Effector memory CD4-positive, alpha-beta T cell (primary cell): ENCODE measurements at regions not wholly inside any gene's neighbourhood (a gene's known extent, or its start where the extent isn't known, plus 50 kb on each side); places are given as distances from the start of the nearest gene placed in this dataset.

Source experiments
- DNase-seq, 3 donors: peaks; one replicate each; pipeline ENCODE4 v3.0.0-alpha.2; 2020
- H3K27ac ChIP-seq: 2 replicates; pipeline ENCODE4 v1.7.0; 2013; ENCODE audit warnings: mild to moderate bottlenecking, low read length, moderate library complexity; ENCODE audit not compliant: insufficient read depth, poor library complexity, severe bottlenecking
- H3K27me3 ChIP-seq: replicated peaks from 2 replicates; pipeline ENCODE4 v1.7.0; 2013; ENCODE audit warnings: mild to moderate bottlenecking, low read length; ENCODE audit not compliant: insufficient read depth, control insufficient read depth, poor library complexity, severe bottlenecking
- H3K36me3 ChIP-seq: 2 replicates; pipeline ENCODE4 v1.7.0; 2013; ENCODE audit warnings: mild to moderate bottlenecking, low read length, moderate library complexity; ENCODE audit not compliant: control insufficient read depth, insufficient read depth
- H3K4me1 ChIP-seq: 2 replicates; pipeline ENCODE4 v1.7.0; 2013; ENCODE audit warnings: low read length, mild to moderate bottlenecking; ENCODE audit not compliant: control insufficient read depth, insufficient read depth, poor library complexity, severe bottlenecking
- H3K4me3 ChIP-seq: 2 replicates; pipeline ENCODE4 v1.7.0; 2013; ENCODE audit warnings: low read length, low read depth, mild to moderate bottlenecking; ENCODE audit not compliant: insufficient read depth, poor library complexity, severe bottlenecking
- H3K9me3 ChIP-seq: 2 replicates; pipeline ENCODE4 v1.7.0; 2013; ENCODE audit warnings: mild to moderate bottlenecking, low read length, moderate library complexity; ENCODE audit not compliant: control insufficient read depth

DNA sequence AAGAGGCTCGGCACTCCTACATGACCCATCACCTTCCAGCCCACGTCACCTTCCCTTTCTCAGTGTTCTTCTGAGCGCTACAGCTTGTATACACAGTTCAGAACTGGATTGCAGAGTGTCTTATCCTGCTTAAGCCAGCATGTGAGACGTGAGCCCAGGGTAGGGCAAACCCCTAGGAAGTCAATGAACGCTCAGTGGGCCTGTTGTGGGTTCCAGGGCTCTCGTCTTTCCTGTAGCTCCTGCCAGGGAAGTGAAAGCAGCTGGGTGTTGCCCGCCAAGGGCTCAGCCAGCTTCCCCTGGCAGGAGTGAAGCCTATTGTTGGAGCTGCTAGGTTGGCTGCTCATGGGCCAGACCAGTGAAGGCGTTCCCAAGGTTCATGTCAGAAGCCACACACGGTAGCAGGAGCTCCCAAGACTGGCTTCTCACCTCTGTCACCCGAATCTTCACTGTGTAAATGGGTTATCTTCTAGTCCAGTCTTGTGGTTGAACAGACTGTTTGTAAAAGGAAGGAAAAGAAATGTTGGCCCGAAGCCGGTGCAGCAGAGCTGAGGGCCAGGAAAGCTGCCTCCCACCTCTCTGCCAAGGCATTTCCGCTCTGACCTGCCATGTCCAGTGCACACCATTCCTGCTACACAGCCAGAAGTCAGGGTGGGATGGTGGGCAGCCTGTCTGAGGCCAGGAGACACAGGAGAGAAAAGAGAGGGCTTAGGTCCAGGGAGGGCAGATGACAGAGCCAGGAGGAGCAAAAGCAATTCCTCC lies 69.6 kb upstream of the RMDN2 start:
- H3K27me3 ChIP-seq, result no peaks in the 10 kb centered on the region
- DNase-seq, result no peak
- no peak overlapping the region for H3K4me3 ChIP-seq
- no peaks in the 10 kb centered on the region for H3K36me3 ChIP-seq
- peaks cover 3% of the 10 kb centered on the region for H3K4me1 ChIP-seq
- no peaks in the 10 kb centered on the region for H3K9me3 ChIP-seq
- no peak overlapping the region for H3K27ac ChIP-seq

DNA sequence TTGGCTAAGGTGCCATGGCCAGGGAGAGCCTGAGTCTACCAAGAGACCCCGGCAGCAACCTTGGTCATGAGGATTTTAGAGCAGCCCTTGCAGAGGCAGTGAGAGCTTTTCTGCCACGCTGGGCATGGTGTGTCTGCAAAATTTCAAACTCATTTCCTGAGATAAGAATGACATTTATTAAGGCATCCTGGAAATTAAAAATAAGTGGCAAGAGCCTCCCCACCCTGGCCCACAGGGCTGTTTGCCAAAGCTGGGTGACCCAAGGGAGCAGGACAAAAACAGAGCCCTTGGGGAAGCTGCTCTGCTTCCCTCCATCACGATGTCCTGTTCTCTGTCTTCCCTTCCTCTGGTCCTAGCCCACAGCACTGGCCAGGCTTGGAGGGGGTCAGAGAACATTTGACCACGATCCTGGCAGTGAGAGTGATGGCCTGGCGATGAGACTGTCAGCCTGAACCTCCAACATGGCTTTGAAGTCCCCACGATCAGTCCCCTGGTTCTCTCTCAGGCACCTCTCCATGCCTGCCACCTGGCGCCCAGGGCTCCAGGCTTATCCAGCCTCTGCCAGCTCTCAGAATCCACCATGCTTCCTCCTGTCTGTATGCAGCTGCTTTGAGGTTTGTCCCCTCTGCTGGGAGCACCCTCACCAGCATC lies 68.9 kb upstream of the RMDN2 start:
- Histone ChIP-seq H3K4me1 (peaks cover 3% of the 10 kb centered on the region), H3K36me3 (no peaks in the 10 kb centered on the region), H3K27ac (no peak overlapping the region)

DNA sequence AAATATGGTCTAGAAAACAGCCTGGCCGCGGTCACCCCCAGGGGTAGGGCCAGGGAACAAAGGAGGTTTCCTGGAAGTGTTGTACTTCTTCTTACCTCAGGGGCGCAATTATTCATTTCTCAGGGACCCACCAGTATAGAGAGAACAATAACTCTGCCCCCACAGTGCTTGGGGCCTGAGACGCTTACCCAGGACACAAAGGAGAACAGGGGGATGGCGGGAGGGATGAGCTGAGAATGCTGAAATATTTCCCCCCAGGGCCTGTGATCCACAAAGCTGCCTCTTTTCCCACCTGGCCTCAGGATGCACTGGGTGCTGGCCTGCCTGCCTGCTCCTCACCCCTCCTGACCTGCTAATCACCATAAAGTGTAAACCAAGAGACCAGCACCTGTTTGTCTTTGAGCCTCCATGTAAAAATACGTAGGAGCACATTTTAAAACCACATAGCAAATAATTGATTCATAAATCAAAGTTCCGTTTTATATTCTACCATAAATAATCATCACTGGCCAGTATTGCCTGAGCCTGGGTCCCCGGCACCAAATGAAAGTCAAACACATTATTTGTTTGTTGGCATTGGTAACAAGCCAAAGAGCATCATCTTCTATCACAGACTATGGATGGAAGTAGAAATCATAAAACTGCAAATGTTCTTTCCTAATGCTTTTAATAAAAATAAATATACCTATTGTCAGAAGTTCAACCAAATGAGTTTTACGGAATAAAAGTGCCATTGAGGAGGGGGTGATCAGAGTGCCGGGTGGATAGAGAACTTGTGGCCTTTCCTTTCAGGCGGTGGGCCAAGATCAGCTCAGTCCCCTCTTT lies 67.3 kb upstream of the RMDN2 start:
- Histone ChIP-seq H3K4me3 (no peak overlapping the region), H3K27me3 (no peaks in the 10 kb centered on the region), H3K9me3 (no peaks in the 10 kb centered on the region), H3K36me3 (no peaks in the 10 kb centered on the region), H3K27ac (no peak overlapping the region), H3K4me1 (no peaks in the 10 kb centered on the region)
- DNase-seq, result no peak

More for the DNA sequence above, 68.9 kb upstream of the RMDN2 start:
- no peak overlapping the region for H3K4me3 ChIP-seq
- no peaks in the 10 kb centered on the region for H3K27me3 ChIP-seq
- DNase-seq, result no peak
- H3K9me3 ChIP-seq, result no peaks in the 10 kb centered on the region

DNA sequence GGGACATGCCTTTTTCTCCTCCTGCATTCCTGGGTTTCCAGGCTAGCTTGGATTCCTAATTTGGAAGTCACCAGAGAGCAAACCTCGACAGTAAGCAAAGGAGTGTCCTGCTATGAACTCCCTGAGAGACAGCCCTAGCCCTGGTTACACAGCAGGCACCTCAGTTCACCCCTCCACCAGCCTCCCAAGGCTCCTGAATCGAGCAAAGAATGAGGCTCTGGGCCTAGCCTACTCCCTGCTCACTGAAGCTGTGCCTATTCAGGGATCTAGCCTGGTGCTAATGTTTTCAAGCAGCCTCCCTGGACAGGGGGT lies 66.7 kb upstream of the RMDN2 start:
- H3K36me3 ChIP-seq, result no peaks in the 10 kb centered on the region
- H3K27me3 ChIP-seq, result no peaks in the 10 kb centered on the region
- DNase-seq, result no peak
- no peak overlapping the region for H3K27ac ChIP-seq
- H3K9me3 ChIP-seq, result no peaks in the 10 kb centered on the region
- H3K4me1 ChIP-seq, result no peaks in the 10 kb centered on the region
- no peak overlapping the region for H3K4me3 ChIP-seq

DNA sequence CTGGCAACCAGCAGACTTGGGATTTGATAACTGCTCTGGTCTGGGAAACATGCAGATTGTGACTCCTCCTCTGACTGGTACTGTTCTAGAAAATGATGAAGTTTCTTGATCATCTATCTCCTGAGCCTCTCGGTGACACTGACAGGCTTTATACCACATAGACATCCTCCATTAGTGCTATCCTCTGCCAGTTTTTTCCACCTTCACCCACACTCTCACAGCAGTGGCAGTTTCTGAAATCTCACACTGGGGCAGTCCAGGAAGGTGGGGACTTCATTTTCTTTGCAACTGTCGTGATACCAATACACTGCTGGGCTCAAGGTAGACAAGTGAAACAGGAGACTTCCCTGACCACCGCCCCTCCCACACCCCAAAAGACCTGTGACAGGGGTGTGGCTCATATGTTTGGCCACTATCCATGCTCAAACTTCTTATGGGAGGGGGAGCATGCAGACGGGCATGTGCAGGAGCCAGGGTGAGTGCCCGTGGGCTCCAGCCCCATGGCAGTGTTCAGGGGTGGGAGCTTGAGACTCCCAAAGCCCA lies 66.3 kb upstream of the RMDN2 start:
- Histone ChIP-seq H3K4me1 (no peaks in the 10 kb centered on the region), H3K27ac (no peak overlapping the region), H3K4me3 (no peak overlapping the region), H3K36me3 (no peaks in the 10 kb centered on the region), H3K9me3 (no peaks in the 10 kb centered on the region), H3K27me3 (no peaks in the 10 kb centered on the region)
- no peak for DNase-seq

DNA sequence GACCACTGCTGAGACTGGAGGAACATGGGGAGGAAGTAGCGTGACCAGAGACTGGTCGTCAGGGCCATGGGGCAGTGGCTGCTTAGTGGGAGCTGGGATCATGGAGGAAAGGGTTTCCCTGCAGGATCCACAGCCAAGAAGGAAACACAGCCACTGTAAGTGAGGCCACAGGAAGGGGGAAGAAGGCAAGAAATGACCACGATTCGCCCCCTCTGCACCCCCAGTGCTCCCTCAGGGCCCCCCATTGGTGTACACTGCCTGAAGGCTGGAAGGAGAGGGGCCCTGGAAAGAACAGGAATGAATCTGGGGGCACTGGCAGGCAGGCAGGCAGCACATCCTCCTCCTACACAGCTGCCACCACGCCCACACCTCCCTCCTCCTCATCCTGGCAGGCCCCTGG lies 62.5 kb upstream of the RMDN2 start:
- H3K27me3 ChIP-seq, result no peaks in the 10 kb centered on the region
- H3K36me3 ChIP-seq, result no peaks in the 10 kb centered on the region
- no peaks in the 10 kb centered on the region for H3K9me3 ChIP-seq
- H3K4me1 ChIP-seq, result no peaks in the 10 kb centered on the region
- DNase-seq, result no peak
- no peak overlapping the region for H3K4me3 ChIP-seq
- no peak overlapping the region for H3K27ac ChIP-seq

DNA sequence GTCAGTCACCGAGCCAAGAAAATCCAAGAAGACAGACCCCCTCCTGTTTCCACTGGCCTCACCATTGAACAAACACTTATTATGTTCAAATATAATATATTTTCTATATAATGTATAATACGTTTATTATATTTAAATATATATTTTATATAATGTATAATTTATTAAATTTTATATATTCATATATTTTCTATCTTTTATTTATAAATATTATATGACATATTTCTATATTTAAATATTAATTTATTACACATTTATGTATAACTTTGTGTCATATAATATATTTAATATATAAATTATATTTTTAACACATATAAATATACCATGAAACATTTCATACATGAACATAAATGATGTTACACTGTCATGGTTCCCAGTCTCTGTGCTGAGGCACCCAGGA lies 60.9 kb upstream of the RMDN2 start:
- no peaks in the 10 kb centered on the region for H3K4me1 ChIP-seq
- H3K27ac ChIP-seq, result no peak overlapping the region
- DNase-seq, result no peak
- no peaks in the 10 kb centered on the region for H3K36me3 ChIP-seq
- no peaks in the 10 kb centered on the region for H3K9me3 ChIP-seq
- H3K27me3 ChIP-seq, result no peaks in the 10 kb centered on the region
- no peak overlapping the region for H3K4me3 ChIP-seq

DNA sequence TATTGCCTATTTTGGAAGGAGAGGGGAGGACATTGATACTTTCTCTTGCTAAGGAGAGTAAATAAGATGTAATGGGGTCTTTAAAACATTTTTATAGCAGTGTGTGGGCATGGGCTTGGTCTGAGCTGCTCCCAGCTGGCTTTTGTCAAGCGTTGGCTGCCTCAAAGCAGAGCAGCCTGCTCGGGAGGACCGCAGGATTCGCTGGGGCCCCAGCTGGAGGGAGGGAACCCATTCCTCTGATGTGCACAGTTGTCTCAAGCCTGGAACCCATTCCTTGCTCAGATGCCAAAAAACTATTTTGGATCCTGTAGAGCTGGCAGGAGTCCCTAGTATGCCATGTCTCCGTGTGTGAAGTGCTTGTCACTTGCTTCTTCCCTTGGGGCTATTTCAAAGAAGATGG lies 59.4 kb upstream of the RMDN2 start:
- Histone ChIP-seq H3K27me3 (no peaks in the 10 kb centered on the region), H3K27ac (no peak overlapping the region)
- DNase-seq, result no peak

DNA sequence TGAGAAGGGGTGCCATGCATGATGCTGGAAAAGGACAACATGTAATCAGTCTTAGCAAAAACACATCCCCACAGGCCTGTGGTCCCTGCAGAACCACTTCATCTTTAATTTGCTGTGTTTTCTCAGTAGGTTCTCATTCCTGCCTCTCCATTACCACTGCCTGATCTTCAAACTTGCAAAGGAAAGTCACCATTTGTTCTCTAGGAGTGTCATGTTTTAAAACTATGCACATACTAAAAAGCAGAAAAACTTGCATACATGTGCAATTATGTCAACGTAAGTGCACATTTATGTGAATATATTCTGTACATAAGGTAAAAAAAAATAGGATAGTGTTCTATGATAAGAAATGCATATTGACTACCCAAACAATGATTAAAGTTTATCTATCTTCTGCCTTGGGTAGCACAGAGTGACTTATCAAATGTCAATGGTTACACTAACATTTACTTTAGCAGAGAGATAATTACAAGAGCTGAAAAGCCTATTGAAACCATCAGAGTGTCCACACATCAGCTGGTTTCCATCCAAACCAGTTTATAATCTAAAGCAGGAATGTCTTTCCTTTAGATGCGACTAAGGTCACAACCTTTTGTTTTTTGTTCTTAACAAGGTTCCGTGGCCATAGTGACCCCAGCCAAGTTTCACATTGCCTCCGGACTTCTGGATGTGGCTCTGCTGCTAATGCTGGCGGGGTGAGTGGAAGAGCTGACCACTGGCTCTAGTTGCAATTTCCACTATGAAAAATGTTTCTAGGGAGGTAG lies 58.7 kb upstream of the RMDN2 start:
- no peaks in the 10 kb centered on the region for H3K36me3 ChIP-seq
- no peak overlapping the region for H3K4me3 ChIP-seq
- H3K9me3 ChIP-seq, result no peaks in the 10 kb centered on the region
- H3K4me1 ChIP-seq, result no peaks in the 10 kb centered on the region
- H3K27ac ChIP-seq, result no peak overlapping the region
- no peak for DNase-seq
- H3K27me3 ChIP-seq, result no peaks in the 10 kb centered on the region

More for the DNA sequence above, 59.4 kb upstream of the RMDN2 start:
- H3K4me1 ChIP-seq, result no peaks in the 10 kb centered on the region
- H3K9me3 ChIP-seq, result no peaks in the 10 kb centered on the region
- H3K36me3 ChIP-seq, result no peaks in the 10 kb centered on the region
- no peak overlapping the region for H3K4me3 ChIP-seq
